ENCODE measurements at regions not wholly inside any gene's neighbourhood (a gene's known extent, or its start where the extent isn't known, plus 50 kb on each side); places are given as distances from the start of the nearest gene placed in this dataset.

DNA sequence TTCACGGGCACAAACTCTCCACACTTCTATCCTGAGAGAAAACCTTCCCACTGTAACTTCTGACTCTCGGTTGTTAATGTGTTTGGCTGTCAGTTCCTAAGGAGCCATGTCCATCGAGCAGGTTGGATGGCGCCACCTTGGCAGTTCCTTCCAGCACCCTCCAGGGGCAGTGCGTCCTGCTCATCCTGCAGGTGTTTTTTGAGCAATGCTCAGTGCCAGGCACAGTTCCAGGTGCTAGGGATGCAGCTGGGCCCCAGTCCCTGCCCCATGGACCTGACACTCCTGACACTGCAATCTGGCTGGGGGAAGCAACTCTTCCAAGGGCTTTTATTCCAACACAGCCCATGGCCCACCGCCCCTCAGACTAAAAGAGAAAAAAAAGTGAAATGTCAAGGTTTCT, 376.4 kb downstream of the PREX1 start:
- H3K9me3 ChIP-seq (ENCODE audit: low read depth, low read length, poor library complexity, severe bottlenecking), result no peaks in the 10 kb centered on the region
- intact Hi-C loops (cut with micrococcal nuclease; ENCODE audit: unreplicated experiment), result no loop called here
- TF ChIP-seq, protein P1, sequence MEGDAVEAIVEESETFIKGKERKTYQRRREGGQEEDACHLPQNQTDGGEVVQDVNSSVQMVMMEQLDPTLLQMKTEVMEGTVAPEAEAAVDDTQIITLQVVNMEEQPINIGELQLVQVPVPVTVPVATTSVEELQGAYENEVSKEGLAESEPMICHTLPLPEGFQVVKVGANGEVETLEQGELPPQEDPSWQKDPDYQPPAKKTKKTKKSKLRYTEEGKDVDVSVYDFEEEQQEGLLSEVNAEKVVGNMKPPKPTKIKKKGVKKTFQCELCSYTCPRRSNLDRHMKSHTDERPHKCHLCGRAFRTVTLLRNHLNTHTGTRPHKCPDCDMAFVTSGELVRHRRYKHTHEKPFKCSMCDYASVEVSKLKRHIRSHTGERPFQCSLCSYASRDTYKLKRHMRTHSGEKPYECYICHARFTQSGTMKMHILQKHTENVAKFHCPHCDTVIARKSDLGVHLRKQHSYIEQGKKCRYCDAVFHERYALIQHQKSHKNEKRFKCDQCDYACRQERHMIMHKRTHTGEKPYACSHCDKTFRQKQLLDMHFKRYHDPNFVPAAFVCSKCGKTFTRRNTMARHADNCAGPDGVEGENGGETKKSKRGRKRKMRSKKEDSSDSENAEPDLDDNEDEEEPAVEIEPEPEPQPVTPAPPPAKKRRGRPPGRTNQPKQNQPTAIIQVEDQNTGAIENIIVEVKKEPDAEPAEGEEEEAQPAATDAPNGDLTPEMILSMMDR (conservative IDR thresholded peaks at IDR 0.05; ENCODE audit: low read depth, low read length), result no peak
- no peak for TF ChIP-seq EZH2 (IDR thresholded peaks at IDR 0.05; ENCODE audit: borderline replicate concordance, low read depth, low read length, poor library complexity, severe bottlenecking)
- CTCF ChIA-PET, result no interaction called here
- no peak overlapping the region for H3K27ac ChIP-seq (ENCODE audit: low read depth, low read length, poor library complexity, severe bottlenecking)
- H3K4me1 ChIP-seq (ENCODE audit: insufficient read depth, low read length, poor library complexity, severe bottlenecking), result peaks cover 6% of the 10 kb centered on the region
- no peaks in the 10 kb centered on the region for H3K36me3 ChIP-seq (ENCODE audit: insufficient read depth, low read length, poor library complexity, severe bottlenecking)
- POLR2A ChIA-PET (ENCODE audit: low non-redundant PET), result interaction anchor here (0.8 kb wide), 1 partner anchor 193 kb away, joined by 4 read pairs; no protein-coding TSS in a partner anchor
- no peak overlapping the region for H3K4me3 ChIP-seq (ENCODE audit: low read depth, low read length, poor library complexity, severe bottlenecking)
- H3K27me3 ChIP-seq (replicated peaks; ENCODE audit: insufficient read depth, low read depth, low read length, poor library complexity), result peaks cover 3% of the 10 kb centered on the region
- BruUV-seq (replicated peaks), result no TSS peak
- DNase-seq (ENCODE audit: low spot score), result no peak

DNA sequence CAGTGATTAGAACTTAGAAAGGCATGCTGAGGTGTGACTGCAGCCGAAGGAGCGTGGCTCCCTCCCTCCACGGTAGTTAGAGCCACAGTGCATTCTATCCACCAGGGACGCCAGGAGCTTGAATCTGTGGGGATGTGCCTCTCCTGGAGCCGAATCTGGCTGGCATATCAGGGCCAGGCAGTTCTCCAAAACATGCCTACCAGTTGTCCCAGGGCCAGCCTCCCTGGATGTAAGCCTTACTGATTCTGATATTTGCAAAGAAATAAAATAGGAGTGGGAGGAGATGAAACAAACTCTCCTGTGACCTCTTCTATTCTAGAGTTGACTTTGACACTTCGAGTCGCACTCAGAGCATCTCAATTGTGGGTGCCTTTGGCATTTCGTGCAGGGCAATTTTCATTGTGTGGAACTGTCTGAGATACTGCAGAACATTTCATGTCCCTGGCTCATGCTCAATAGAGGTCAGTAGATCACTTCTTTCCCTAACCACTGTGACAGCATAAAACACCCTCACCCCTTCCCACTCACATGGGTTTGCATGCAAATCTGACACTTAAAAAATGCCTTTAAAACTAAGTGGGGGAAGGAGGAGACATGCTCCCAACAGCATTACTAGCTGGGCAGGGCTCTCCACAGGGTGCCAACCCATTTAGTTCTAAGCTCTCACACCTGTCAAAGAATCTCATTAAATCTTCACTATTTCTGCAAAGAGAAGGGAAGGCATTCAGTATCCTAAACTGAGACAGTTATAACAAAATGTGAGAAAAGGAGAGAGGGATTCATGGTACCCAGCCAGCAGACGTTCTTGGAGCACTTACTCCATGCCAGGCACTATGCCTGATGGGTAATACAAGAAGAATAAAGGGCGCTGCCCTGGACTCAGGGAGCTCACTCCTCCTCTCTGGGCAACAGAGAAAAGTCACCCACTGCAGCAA, 378.9 kb downstream of the PREX1 start:
- Histone ChIP-seq H3K9me3 (ENCODE audit: low read depth, low read length, poor library complexity, severe bottlenecking) (peaks cover 10% of the 10 kb centered on the region), H3K4me1 (ENCODE audit: insufficient read depth, low read length, poor library complexity, severe bottlenecking) (no peaks in the 10 kb centered on the region), H3K27me3 (replicated peaks; ENCODE audit: insufficient read depth, low read depth, low read length, poor library complexity) (no peaks in the 10 kb centered on the region), H3K4me3 (ENCODE audit: low read depth, low read length, poor library complexity, severe bottlenecking) (no peak overlapping the region), H3K36me3 (ENCODE audit: insufficient read depth, low read length, poor library complexity, severe bottlenecking) (no peaks in the 10 kb centered on the region), H3K27ac (ENCODE audit: low read depth, low read length, poor library complexity, severe bottlenecking) (no peak overlapping the region)
- ChIA-PET CTCF (no interaction called here), POLR2A (ENCODE audit: low non-redundant PET) (no interaction called here)
- intact Hi-C loops (cut with micrococcal nuclease; ENCODE audit: unreplicated experiment), result no loop called here
- BruUV-seq (replicated peaks), result no TSS peak
- TF ChIP-seq, protein P1 (conservative IDR thresholded peaks at IDR 0.05; ENCODE audit: low read depth, low read length), result no peak
- TF ChIP-seq EZH2 (IDR thresholded peaks at IDR 0.05; ENCODE audit: borderline replicate concordance, low read depth, low read length, poor library complexity, severe bottlenecking), result no peak
- no peak for DNase-seq (ENCODE audit: low spot score)

DNA sequence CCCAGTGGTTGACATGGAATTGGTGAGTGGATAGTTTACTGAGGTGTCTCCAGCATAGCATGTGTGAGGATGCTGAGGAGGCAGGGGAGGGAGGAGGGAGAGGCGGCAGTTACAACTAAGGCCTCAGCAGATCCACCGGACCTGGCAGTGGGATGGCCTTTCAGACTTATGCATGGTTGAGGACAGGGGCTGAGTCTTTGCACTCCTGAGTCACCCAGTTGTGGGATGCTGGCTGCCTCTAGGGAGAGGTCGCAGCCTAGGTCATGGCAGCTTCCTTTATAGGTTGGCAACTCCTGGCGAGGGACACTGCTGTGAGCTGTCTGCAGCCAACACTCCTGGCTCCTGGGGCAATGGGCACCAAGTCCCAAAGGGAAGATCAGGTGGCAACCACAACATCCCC, 380.3 kb downstream of the PREX1 start:
- TF ChIP-seq EZH2 (IDR thresholded peaks at IDR 0.05; ENCODE audit: borderline replicate concordance, low read depth, low read length, poor library complexity, severe bottlenecking), result no peak
- TF ChIP-seq, protein P1 (conservative IDR thresholded peaks at IDR 0.05; ENCODE audit: low read depth, low read length), result no peak
- peaks cover 10% of the 10 kb centered on the region for H3K9me3 ChIP-seq (ENCODE audit: low read depth, low read length, poor library complexity, severe bottlenecking)
- CTCF ChIA-PET, result no interaction called here
- BruUV-seq (replicated peaks), result no TSS peak
- intact Hi-C loops (cut with micrococcal nuclease; ENCODE audit: unreplicated experiment), result no loop called here
- no peaks in the 10 kb centered on the region for H3K4me1 ChIP-seq (ENCODE audit: insufficient read depth, low read length, poor library complexity, severe bottlenecking)
- H3K27me3 ChIP-seq (replicated peaks; ENCODE audit: insufficient read depth, low read depth, low read length, poor library complexity), result no peaks in the 10 kb centered on the region
- POLR2A ChIA-PET (ENCODE audit: low non-redundant PET), result no interaction called here
- no peaks in the 10 kb centered on the region for H3K36me3 ChIP-seq (ENCODE audit: insufficient read depth, low read length, poor library complexity, severe bottlenecking)
- H3K27ac ChIP-seq (ENCODE audit: low read depth, low read length, poor library complexity, severe bottlenecking), result no peak overlapping the region
- H3K4me3 ChIP-seq (ENCODE audit: low read depth, low read length, poor library complexity, severe bottlenecking), result no peak overlapping the region
- DNase-seq (ENCODE audit: low spot score), result no peak

All from A673 (cell line).